ENCODE measurements at regions not wholly inside any gene's neighbourhood (a gene's known extent, or its start where the extent isn't known, plus 50 kb on each side); places are given as distances from the start of the nearest gene placed in this dataset.
"Not testable (repeated sequence)": the region's sequence is repeated elsewhere in the genome, so short reads cannot be mapped to it uniquely, and the experiment has no call there.

GRCh38 chr6:135129136-135129856, 51.8 kb upstream of the MYB start:
- no peak for DNase-seq

DNA sequence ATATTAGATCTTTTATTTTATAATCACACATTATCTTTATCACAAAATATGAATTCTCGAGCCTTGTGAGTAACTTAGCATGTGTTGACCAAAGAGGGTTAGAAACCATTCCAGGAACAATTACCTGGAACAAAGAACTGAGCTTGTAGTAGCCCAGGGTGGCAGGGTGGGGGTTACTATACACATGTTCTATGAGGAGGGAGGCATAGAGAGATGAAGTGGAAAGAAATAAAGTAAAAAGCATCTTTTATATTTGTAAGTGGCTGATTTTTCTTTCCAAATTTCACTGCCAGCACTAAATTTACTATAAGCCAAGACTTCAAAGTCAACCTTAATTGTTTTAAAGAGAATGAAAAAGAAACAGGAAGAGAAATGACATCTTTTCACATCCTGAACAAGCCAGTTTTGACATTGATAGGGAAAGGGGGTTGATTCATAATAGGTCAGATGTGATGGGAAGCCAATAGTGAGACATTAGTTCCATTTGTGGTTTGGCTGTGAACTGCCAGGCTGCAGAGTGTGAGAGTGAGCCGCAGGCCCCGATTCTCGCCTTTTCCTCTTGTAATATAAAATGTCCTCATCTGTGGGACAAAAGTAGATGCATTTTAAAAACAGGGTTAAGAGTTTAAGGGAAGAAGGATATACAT, 52.7 kb upstream of the MYB start:
- peak; percentile 56 for DNase-seq

DNA sequence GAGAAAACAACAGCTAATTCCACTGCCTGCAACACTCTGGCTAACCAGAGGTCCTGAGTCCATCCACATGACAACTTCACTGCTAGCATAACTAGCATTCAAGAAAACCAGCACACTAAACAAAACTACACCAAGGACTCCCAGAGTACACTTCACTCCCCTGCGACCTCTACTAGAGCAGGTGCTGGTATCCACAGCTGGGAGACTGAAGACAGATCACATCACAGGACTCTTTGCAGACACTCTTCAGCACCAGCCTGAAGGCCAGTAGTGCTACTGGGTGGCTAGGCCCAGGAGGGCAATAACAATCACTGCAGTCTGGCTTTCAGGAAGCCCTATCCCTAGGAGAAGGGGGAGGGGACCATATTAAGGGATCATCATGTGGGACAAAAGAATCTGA, 54.4 kb upstream of the MYB start:
- no peak for DNase-seq

- DNase-seq: no peak
Measured at GRCh38 chr6:135126034-135126433, 55.1 kb upstream of the MYB start.

- DNase-seq: no peak
Measured at GRCh38 chr6:135121434-135121833, 59.7 kb upstream of the MYB start.

DNA sequence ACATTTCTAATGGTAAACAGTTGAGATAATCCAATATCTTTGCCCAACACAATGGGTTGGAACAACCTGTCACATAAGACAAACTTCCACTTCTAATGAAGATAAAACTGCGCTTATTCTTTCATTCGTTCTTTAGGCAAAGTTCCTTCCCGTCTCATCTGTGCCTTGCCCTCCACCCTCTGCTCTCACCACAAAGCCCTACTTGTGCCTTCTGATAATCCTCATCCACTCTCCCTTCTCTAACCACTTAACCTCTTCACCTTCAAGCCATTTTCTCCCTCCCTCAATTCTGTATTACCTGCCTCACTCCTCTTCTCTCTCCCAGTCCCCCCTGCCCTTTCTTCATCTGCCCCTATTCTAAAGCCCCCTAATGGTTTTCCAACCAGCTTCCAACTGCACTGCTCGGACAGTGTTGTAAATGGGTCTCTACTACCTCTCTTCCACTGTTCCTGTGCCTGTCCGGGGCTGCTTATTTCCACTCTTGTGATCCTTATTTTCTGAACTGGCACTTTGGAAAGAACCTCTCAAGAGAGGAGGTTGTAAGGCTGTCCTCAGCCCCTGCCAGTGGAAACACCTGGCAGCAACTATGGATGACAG, 62.9 kb upstream of the MYB start:
- DNase-seq: no peak

DNA sequence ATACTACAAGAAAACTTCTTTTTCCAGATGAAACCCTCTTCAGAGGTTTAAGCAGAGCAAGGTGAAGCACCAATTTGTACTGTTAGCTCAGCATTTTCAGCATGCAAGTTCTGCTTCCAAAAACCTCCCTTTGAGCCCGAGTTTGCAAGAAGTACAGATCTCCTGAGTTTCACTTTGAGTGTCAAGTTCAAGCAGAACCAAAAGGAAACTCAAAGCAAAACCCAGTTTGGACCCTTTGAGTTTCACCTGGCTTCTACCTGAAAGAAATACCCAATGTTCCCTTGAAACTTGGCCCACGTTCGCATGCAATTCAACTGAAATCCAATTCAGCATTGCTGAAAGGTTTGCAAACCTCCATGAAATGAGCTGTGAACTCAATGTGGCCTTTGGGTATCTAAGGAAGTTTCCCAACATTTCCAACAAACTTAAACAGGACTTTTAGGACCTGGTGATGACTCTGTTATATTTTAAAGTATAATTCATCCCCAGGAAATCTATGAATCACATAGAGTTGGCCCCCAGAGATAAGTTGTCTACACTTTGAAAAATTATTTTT, 62.9 kb upstream of the HBS1L start:
- no peak for DNase-seq

DNA sequence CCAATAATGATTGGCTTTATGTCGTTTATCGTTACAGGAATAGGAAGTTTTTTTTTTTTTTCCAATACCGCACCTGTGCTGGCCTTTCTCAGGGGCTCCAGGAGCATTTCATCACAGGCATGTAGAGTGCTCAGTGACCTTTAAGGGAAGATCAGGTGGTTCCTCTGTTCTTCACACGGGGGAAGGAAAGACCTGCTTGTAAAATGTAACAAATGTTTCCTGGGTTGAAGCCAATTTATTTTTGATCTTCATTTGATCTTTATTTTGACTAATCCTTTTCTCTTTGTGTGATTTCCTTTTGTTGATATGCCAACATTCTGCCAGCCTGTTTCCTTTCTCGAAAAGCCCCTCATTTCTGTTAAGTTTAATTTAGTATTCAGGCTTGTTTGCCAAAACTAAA, 61.9 kb upstream of the HBS1L start:
- DNase-seq: no peak

- no peak for DNase-seq
Measured at GRCh38 chr6:135115834-135116233, 61.2 kb upstream of the HBS1L start.

- no peak for DNase-seq
Measured at GRCh38 chr6:135115411-135115810, 60.8 kb upstream of the HBS1L start.

DNA sequence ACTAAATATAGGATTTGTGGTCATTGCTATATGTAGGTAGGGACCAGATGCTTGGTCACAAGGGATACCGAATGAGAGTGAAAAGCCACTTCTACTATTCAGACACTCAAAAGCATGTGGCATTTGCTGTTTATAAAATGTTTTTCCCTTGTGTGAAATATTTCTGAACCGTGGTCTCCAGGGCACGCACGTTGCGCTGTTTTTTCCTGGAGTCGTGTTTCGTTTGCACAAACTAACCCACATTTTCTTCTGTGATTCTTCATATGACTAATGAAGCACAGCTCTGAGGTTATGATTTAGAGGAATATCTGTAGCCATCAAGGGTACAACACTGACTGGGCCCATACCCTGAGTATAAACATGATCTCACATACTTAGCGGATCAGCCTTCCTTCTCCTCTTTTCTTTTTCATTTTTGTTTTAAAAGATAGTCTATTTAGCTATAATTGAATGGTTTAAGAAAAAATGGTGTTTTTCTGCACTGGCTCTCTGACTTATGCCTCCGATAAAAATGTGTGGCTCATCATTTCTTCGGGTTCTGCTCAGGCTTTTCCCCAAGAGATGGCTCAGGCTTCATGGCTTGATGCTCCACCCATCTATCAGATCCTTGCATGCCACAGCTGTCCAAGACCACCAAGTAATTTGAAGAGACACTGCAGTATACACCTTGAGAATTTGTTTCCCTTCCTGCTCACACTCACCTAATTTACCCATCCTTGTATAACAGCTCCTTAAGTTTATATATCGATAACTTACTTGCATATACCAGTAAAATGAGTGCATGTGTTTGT, 59.9 kb upstream of the HBS1L start:
- peak; percentile 71 for DNase-seq

DNA sequence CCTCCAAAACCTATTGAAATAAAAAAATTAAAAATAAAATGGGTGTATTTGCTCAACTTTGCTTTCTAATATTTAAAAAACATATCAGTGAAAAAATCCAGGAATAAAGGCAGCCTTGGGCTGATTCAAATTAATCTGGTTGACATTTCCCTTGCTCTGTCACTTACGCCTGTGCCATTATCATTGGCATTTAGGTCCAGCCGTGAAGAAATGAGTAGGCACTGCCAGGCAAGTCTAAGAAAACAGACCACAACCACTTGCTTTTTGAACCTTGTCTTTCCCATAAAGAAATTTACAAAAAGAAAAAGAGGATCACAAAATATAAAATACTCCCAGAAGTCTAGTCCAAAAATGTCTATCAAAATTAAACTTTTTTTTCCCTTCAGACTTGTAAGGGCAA, 59.2 kb upstream of the HBS1L start:
- no peak for DNase-seq

DNA sequence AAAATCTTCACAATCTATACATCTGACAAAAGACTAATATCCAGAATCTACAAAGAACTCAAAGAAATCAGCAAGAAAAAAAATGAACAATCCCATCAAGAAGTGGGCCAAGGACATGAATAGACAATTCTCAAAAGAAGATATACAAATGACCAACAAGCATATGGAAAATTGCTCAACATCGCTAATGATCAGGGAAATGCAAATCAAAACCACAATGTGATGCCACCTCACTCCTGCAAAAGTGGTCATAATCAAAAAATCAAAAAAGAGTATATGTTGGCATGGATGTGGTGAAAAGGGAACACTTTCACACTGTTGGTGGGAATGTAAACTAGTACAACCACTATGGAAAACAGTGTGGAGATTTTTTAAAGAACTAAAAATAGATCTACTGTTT, 58.3 kb upstream of the HBS1L start:
- DNase-seq: not testable (repeated sequence)

GRCh38 chr6:135110261-135110781, 55.7 kb upstream of the HBS1L start:
- DNase-seq: not testable (repeated sequence)

DNA sequence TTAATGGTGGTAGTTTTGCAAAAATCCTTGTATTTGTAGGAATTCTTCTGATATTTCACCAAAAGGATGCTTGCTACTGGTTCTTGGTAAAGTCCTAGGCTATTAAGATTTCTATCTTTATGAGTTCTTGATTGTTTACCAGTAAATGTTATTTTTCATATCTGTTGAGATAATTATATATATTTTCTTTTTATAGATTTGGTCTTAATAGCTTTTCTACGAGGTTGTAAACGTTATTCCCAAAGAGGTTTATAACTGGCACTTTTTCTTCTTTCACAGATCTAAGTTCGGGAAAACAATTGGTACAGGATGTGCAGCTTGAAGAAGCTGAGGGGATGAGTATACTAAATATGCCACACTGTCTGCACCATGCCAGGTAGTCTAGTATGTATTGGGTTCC, 55.1 kb upstream of the HBS1L start:
- no peak for DNase-seq

GRCh38 chr6:135108692-135109091, 54.1 kb upstream of the HBS1L start:
- no peak for DNase-seq

DNA sequence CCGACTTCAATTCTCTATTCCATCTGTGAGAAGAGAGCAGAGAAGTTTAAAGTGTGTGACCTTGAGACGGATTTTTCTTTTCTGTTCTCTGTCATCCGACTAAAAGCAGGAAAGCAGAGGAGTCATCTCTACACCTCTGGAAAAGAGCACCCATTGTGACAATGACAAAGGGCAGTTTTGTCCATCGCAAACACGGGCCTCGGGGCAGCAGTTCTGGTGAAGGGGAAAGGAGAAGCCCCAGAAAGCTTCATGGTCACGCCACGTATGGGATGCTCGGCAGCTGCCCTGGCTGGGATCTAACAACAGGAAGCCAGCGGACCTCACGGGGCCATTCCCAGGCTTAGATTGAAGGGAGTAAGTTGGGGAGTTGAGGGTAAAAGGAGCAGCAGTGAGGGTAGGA, 52.0 kb upstream of the HBS1L start:
- DNase-seq: no peak

- DNase-seq: no peak
Measured at GRCh38 chr6:135105710-135106109, 51.1 kb upstream of the HBS1L start.

- no peak for DNase-seq
Measured at GRCh38 chr6:135105299-135105698, 50.7 kb upstream of the HBS1L start.

All from activated naive CD4-positive, alpha-beta T cell treated with Interleukin-2 at 50 U/mL for 16 hours (primary cell).